NCI-H526 (cell line): ENCODE measurements at regions not wholly inside any gene's neighbourhood (a gene's known extent, or its start where the extent isn't known, plus 50 kb on each side); places are given as distances from the start of the nearest gene placed in this dataset.

Experiments
- DNase-seq, 2 experiments: peaks; one replicate each; lab custom pipeline; 2025; lab: John Stamatoyannopoulos, UW

DNA sequence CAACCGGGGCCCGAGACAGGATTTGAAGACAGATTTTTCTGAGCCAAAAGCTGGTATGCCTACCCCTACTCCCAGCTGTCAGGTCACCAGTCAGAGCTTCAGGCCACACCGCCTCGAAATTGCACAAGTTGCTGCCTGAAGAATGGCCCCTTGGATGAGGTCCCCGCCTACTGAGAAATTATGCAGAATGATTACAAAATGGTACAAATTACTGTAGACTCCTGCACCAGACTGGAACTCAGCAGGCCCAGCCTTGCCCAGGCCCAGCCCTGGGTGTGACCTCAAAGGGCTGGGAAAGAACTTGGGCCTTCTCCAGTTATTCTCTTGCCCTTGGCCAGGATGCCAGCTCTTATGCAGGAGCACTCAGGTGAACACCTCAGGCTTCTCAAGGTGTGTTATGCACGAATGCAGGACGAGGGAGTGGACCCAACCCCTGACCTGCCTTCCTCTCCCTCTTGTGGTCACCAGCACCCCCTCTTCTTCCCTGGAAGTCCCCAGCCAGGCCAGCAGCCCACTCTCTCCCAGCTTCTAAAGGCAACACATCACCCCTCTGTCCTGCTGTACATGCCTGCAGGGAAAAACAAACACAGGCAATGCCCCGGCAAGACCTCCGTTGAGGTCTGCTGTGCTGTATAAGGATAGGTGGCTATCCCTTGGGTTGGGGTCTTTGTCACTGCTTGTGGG is 88.7 kb upstream of the NAA20 start:
- no peak for DNase-seq

- DNase-seq: no peak
Measured at GRCh38 chr20:19929012-19929360, 88.2 kb upstream of the NAA20 start.

- DNase-seq: no peak
Measured at GRCh38 chr20:19929481-19930145, 87.5 kb upstream of the NAA20 start.

- no peak for DNase-seq
Measured at GRCh38 chr20:19930426-19930825, 86.7 kb upstream of the NAA20 start.

GRCh38 chr20:19932170-19932667 is 84.9 kb upstream of the NAA20 start:
- no peak for DNase-seq

- no peak for DNase-seq
Measured at GRCh38 chr20:19934792-19935491, 82.2 kb upstream of the NAA20 start.

- DNase-seq: peak in 1 of 2 experiments; percentile 22
Measured at GRCh38 chr20:19935842-19936241, 81.3 kb upstream of the NAA20 start.

DNA sequence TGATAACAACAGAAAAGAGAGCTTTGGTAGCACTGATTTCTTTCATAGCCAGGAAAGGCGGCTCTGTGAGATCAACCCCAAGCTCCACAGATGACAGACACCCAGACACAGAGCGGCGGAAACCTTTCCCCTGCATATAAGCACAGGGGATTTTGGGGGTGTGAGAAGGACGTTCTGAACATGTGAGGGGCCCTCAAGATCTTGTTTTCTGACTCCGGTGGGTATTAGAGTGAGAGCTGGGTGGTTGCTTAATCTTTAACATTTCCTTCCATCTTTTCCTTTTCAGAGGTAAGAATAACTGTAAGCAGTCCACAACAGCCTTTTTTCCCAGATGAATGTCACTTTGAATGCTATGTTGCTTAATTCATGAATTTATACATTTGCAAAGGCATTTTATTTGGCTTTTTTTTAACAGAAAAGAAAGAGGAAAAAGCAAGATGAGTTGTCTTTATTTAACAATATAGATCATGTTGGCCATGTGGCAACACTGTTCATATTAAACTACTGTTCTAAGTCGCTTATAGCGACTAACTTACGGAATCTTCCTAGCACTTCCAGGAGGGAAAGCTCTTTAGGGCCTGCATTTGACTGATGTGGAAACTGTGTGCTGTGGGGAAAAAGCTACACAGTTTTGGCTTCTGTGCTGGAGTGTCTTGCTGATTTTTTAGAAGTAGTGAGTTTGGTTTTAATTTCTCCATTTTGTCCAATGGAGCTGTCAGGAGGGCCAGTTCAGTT is 80.5 kb upstream of the NAA20 start:
- no peak for DNase-seq

DNA sequence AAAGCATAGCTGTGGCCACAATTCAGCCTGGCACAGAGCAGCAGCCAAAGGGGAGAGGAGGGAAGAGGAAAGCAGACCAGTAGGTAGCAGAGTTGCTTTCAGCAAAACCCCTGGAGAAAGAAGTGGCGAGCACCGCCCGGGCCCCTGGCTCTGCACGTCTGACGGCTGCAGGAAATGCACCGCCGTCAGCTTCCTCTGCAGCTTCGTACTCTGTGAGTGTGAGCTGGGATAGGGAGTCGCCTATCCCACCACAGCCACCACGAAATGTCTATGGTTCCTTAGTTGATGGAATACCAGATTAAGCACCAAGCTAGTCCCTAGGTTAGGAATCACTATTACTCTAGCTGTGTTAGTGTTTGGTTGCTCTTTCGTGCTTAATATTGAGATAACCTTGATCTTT is 79.9 kb upstream of the NAA20 start:
- no peak for DNase-seq

DNA sequence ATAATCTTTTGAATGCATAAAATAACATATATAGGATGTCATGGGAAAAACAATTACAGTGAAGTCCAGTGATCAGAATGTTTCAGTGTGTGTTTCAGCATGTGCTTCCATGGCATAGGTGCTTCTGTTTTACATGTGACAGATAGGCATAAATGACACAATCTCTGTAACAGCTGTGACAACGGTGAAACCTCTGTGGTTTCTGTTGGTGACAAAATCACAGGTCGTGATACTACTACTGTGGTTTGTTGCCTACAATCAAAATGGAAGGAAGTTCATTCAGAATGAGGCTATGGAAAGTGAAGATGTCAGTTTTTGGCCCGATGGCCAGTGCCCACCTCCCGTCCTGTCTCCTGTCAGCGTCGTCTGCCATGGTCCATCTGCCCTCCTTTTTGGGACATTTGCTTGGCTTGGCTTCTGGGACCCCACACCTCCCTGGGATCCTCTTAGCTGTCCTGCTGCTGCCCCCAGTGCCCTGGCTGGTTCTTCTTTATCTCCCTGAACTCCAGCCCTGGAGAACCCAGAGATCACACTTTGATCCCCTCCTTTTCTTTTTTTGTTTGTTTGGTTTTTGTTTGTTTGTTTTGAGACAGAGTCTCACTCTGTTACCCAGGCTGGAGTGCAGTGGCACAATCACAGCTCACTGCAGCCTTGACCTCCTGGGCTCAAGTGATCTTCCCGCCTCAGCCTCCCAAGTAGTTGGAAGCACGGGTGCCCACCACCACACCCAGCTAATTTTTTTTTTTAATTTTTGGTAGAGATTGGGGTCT is 79.3 kb upstream of the NAA20 start:
- DNase-seq: no peak

GRCh38 chr20:19938421-19939090 is 78.6 kb upstream of the NAA20 start:
- DNase-seq: no peak

DNA sequence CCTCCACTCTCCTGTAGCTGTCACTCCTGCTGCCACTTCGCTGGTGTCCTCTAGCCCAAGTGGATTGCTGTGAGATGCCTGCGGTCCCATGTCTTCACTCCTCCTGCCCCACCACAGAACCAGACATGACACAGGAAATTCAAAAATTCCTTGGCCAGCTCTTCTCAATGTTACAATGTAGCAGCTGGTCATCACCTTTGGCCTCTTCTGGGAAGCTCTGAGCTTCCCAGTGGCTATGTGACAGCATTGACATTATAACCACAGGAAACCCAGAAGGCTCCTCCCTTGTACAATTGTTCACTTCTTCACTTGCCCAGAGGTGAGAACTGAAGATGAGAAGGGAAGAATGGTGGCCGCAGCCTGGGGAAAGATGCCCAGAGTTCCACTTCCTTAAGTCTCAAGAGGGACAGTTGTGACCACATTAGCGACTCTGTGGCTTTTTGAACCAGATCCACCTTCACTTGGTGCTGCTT is 76.1 kb upstream of the NAA20 start:
- DNase-seq: no peak

DNA sequence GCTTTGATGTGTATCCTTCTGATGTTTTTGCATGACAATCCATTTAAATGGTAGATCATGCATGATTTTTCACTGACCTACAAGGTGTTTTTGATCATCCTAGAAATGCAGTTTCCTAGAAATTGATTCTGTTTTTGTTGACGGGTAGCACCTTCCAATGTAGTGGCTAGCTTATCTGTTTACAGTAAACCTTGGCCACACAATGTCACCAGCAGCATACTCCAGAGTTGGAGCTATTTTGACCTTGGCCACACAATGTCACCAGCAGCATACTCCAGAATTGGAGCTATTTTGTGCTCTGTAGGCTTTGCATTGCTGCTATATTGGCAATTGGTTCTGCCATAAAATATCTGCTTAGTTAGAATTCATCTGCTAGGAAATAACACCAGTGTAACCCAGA is 74.6 kb upstream of the NAA20 start:
- no peak for DNase-seq

DNA sequence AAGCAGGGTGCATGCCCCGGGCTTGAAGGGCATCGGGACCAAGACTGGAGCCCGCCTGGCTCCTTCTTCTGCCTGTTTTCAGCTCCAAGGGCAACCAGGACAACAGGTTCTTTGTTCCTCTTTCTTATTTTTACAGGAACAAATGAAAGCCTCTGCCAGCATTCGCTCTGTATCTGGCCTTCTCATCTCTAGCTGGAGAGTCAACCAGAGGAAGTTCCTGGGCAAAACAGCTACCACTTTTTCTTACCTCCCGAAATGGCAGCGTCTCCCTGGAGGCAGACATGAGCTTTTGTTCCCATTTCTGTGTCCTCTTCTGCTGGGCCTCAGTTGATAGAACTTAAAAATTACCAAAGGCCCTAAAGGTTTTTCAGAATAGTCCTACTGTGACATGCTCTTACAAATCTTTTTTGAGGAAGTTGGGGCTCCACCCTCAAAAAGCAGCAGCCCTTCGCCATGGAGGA is 74.1 kb upstream of the NAA20 start:
- no peak for DNase-seq

DNA sequence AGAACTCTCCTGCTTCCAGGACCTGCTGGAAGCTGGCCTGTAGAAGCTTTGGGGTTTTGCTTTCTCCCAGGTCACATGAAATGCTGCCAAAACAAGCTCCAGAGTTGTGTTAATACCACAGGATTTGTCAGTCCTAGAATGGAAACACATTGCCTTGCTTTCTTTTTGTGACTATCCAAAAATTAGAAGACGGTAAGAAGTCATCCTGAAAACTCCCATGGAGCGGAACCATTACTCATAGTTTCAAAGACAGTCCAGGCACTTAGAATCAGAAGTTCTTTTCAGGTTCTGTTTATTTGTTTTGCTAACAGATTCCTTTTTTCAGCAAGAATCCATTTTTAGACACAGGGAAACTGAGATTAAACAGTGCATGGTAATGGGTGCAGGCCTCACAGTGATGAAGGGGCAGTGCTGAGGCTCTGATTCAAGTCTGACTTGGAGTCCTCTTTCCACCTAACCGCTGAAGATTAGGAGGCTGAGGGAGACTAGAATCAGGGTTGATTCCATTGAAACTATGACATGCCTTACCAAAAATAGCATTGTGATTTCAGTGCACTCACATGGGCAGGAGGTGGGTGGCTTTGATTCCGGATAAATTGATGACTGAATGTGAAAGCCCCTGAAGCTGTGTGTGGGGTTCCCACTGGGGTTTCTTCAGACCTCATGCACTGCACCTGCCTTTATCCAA is 72.2 kb upstream of the NAA20 start:
- DNase-seq: no peak

DNA sequence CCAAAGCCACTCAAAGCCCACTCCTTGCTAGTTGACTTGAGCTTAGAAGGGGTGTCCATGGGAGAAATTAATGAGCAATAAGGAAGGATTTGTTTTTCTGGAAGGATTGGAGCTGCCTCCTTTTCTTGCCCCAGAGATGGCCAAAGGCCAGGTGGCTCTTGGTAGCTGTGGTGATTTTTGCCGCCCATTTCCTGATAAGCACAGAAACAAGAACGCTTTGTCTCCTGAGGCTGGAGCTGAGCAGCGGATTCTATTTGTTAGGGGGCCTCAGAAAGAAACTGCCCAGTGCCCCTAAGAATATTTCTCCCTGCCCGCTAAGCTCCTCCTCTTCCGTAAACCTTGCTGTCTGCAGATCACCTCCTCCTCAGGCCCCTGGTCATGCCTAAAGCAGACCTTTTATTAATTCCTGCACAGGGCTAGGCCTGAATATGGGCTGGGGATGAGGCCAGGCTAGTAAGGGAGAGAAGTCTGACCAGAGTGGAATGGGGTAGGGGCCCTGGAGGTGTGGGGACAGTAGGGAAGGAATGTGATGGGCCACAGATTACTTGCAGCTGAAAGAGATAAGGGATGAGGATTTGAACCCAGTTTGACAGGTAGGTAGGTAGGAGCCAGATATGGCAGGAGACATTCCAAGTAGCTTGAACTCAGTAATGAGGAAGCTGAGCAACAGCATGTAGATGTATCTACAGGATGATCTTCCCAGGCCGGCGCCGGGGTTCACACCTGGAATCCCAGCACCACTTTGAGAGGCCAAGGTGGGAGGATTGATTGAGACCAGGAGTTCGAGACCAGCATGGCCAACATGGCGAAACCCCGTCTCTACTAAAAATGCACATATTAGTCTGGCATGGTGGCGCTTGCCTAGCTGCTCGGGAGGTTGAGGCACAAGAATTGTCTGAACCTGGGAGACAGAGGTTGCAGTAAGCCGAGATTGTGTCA is 71.2 kb upstream of the NAA20 start:
- no peak for DNase-seq

GRCh38 chr20:19947611-19948264 is 69.4 kb upstream of the NAA20 start:
- no peak for DNase-seq

GRCh38 chr20:19949195-19949867 is 67.8 kb upstream of the NAA20 start:
- DNase-seq: no peak
